HCT116 (cell line): ENCODE measurements at regions not wholly inside any gene's neighbourhood (a gene's known extent, or its start where the extent isn't known, plus 50 kb on each side); places are given as distances from the start of the nearest gene placed in this dataset.

Experiments
- ATAC-seq: fragments of 200-7000 bp; cut with Tn5 transposase; 2 replicates; pipeline ENCODE4 v1.9.1; 2020; ENCODE audit warnings: mild to moderate bottlenecking, moderate library complexity
- BruUV-seq: library from RNA; stranded (reverse); fragments of 400-500 nt; replicated peaks from 2 replicates; lab custom pipeline; 2021; lab: Mats Ljungman, UMichigan
- CTCF ChIA-PET: fragments of 300-600 bp; sonication (Branson Sonifier 250); formaldehyde crosslinking; loops from one replicate; lab custom pipeline; 2021; ENCODE audit warnings: antibody characterized with exemption; lab: Charles Lee
- POLR2A ChIA-PET: fragments of 300-600, 350-600 bp; sonication (Branson Sonifier 250); formaldehyde crosslinking; loops from one replicate; lab custom pipeline; 2021; ENCODE audit warnings: antibody characterized with exemption; lab: Charles Lee
- RAD21 ChIA-PET, 2 experiments: fragments of 300-600 bp; sonication (Branson Sonifier 250); formaldehyde crosslinking; loops; one replicate each; lab custom pipeline; 2023; ENCODE audit warnings: low total read pairs in 2 of 2; ENCODE audit not compliant: uncharacterized antibody in 2 of 2, unreplicated experiment in 2 of 2, low non-redundant PET in 1 of 2; lab: Charles Lee
- DNase-seq: peaks from one replicate; pipeline ENCODE4 v3.0.0-alpha.2; 2010; ENCODE audit warnings: low read depth, low spot score
- H2AFZ ChIP-seq: fragments of 200-600 bp; shearing (Covaris generic), sonication (generic); 2 replicates; pipeline ENCODE4 v1.6.1; 2017; ENCODE audit warnings: low read depth, mixed run types, mixed read lengths, antibody characterized with exemption, low read length; ENCODE audit not compliant: poor library complexity, severe bottlenecking
- H3K27ac ChIP-seq: 2 replicates; pipeline ENCODE4 v1.5.1; 2012; ENCODE audit warnings: low read depth, low read length
- H3K27me3 ChIP-seq: fragments of 200-600 bp; sonication (generic); 2 replicates; pipeline ENCODE4 v1.6.1; 2016; ENCODE audit warnings: mixed run types, low read length, mixed read lengths; ENCODE audit not compliant: insufficient read depth
- H3K36me3 ChIP-seq, 2 experiments: fragments of 200-500 bp in 1 of 2; fragments of 200-600 bp in 1 of 2; sonication (Bioruptor generic) in 1 of 2; sonication (generic) in 1 of 2; 2 replicates each; pipeline versions ENCODE4 v1.5.1 to v1.6.1; 2014 to 2016; ENCODE audit warnings: low read length in 2 of 2, inconsistent platforms in 1 of 2, mixed read lengths in 1 of 2, mixed run types in 1 of 2; ENCODE audit not compliant: insufficient read depth in 2 of 2, control insufficient read depth in 1 of 2
- H3K4me1 ChIP-seq, 2 experiments: fragments of 200-600 bp in 1 of 2; sonication (generic) in 1 of 2; 2 replicates each; pipeline versions ENCODE4 v1.5.1 to v1.6.1; 2012 to 2017; ENCODE audit warnings: low read length in 2 of 2, inconsistent platforms in 1 of 2, mild to moderate bottlenecking in 1 of 2, mixed read lengths in 1 of 2, mixed run types in 1 of 2, moderate library complexity in 1 of 2; ENCODE audit not compliant: insufficient read depth in 2 of 2, control insufficient read depth in 1 of 2
- H3K4me2 ChIP-seq: fragments of 200-600 bp; sonication (generic); 2 replicates; pipeline ENCODE4 v1.6.1; 2017; ENCODE audit warnings: mixed run types, low read length, mixed read lengths
- H3K4me3 ChIP-seq, 2 experiments: fragments of 200-600 bp in 1 of 2; sonication (generic) in 1 of 2; replicated peaks in 1 of 2; 2 replicates each; pipeline ENCODE4 v1.5.1; 2011 to 2016; ENCODE audit warnings: low read length in 2 of 2, control low read depth in 1 of 2, low read depth in 1 of 2, mild to moderate bottlenecking in 1 of 2, mixed read lengths in 1 of 2, mixed run types in 1 of 2
- H3K79me2 ChIP-seq: fragments of 200-600 bp; sonication (generic); 2 replicates; pipeline ENCODE4 v1.6.1; 2017; ENCODE audit warnings: mild to moderate bottlenecking, mixed run types, low read length, moderate library complexity, mixed read lengths; ENCODE audit not compliant: insufficient read depth
- H3K9ac ChIP-seq: fragments of 200-600 bp; sonication (generic); 2 replicates; pipeline ENCODE4 v1.6.1; 2016; ENCODE audit warnings: low read length, mixed read lengths
- H3K9me2 ChIP-seq: fragments of 200-600 bp; sonication (generic), shearing (Covaris generic); 2 replicates; pipeline ENCODE4 v1.6.1; 2017; ENCODE audit warnings: mixed run types, mild to moderate bottlenecking, moderate library complexity; ENCODE audit not compliant: insufficient read depth
- H3K9me3 ChIP-seq, 2 experiments: fragments of 200-500 bp in 1 of 2; fragments of 200-600 bp in 1 of 2; sonication (Bioruptor generic) in 1 of 2; sonication (generic) in 1 of 2; 2 replicates each; pipeline ENCODE4 v1.6.1; 2014 to 2017; ENCODE audit warnings: low read length in 2 of 2, mixed read lengths in 2 of 2, inconsistent platforms in 1 of 2, low read depth in 1 of 2, mild to moderate bottlenecking in 1 of 2, mixed run types in 1 of 2, moderate library complexity in 1 of 2; ENCODE audit not compliant: control insufficient read depth in 1 of 2, insufficient read depth in 1 of 2
- H4K20me1 ChIP-seq: fragments of 200-600 bp; sonication (generic), shearing (Covaris generic); 2 replicates; pipeline ENCODE4 v1.6.1; 2017; ENCODE audit warnings: mixed run types, mild to moderate bottlenecking, moderate library complexity; ENCODE audit not compliant: insufficient read depth
- CBX3 ChIP-seq: IDR thresholded peaks from 2 replicates; pipeline ENCODE4 v1.6.1; 2012; ENCODE audit warnings: low read depth
- CTCF ChIP-seq, 3 experiments: fragments of 200-600 bp in 1 of 3; sonication (generic) in 1 of 3; IDR thresholded peaks in 2 of 3; conservative IDR thresholded peaks in 1 of 3; 2 replicates each; pipeline ENCODE4 v1.5.1; 2012 to 2017; ENCODE audit warnings: low read depth in 2 of 3, low read length in 2 of 3, antibody characterized with exemption in 1 of 3, borderline replicate concordance in 1 of 3, control low read depth in 1 of 3, mild to moderate bottlenecking in 1 of 3, mixed read lengths in 1 of 3, mixed run types in 1 of 3, moderate library complexity in 1 of 3; ENCODE audit not compliant: insufficient read depth in 1 of 3
- ELF1 ChIP-seq: IDR thresholded peaks from 2 replicates; pipeline ENCODE4 v1.6.1; 2012; ENCODE audit warnings: low read depth, borderline replicate concordance
- EZH2 ChIP-seq: fragments of 200-600 bp; sonication (generic); IDR thresholded peaks from 2 replicates; pipeline ENCODE4 v1.6.1; 2017; ENCODE audit warnings: antibody characterized with exemption, mixed run types
- EZH2phosphoT487 ChIP-seq: fragments of 200-600 bp; IDR thresholded peaks from 2 replicates; pipeline ENCODE4 v1.6.1; 2018; ENCODE audit warnings: antibody characterized with exemption, borderline replicate concordance
- JUND ChIP-seq: IDR thresholded peaks from 2 replicates; pipeline ENCODE4 v1.6.1; 2012
- MAX ChIP-seq: IDR thresholded peaks from 2 replicates; pipeline ENCODE4 v1.6.1; 2012
- POLR2AphosphoS5 ChIP-seq: IDR thresholded peaks from 2 replicates; pipeline ENCODE4 v1.6.1; 2011; ENCODE audit warnings: mild to moderate bottlenecking, low read depth, low read length, moderate library complexity
- REST ChIP-seq: IDR thresholded peaks from 2 replicates; pipeline ENCODE4 v1.6.1; 2012; ENCODE audit warnings: low read depth
- SIN3A ChIP-seq: IDR thresholded peaks from 2 replicates; pipeline ENCODE4 v1.6.1; 2012; ENCODE audit warnings: low read depth
- SP1 ChIP-seq: IDR thresholded peaks from 2 replicates; pipeline ENCODE4 v1.6.1; 2012; ENCODE audit warnings: low read depth
- TCF7L2 ChIP-seq: IDR thresholded peaks from 2 replicates; pipeline ENCODE4 v1.7.0; 2011; ENCODE audit warnings: borderline replicate concordance, inconsistent platforms; ENCODE audit not compliant: insufficient read depth, insufficient read length; ENCODE audit errors: extremely low read depth
- YY1 ChIP-seq: IDR thresholded peaks from 2 replicates; pipeline ENCODE4 v1.6.1; 2011; ENCODE audit warnings: low read length, low read depth, moderate library complexity, mild to moderate bottlenecking; ENCODE audit not compliant: insufficient replicate concordance; ENCODE audit errors: extremely low read depth
- ZFX ChIP-seq: fragments of 450-650 bp; IDR thresholded peaks from 2 replicates; pipeline ENCODE4 v1.6.1; 2017
- ZNF274 ChIP-seq: fragments of 200-500 bp; sonication (Bioruptor generic); IDR thresholded peaks from 2 replicates; pipeline ENCODE4 v1.6.1; 2014; ENCODE audit warnings: mild to moderate bottlenecking, low read depth, low read length, inconsistent platforms
- intact Hi-C: fragments of 100-400 bp; cut with micrococcal nuclease; formaldehyde crosslinking; loops from 2 replicates; pipeline ENCODE4 v1.10.0; 2022

- Histone ChIP-seq H3K4me3 (no peak overlapping the region), H3K27me3 (no peaks in the 10 kb centered on the region), H3K4me2 (no peak overlapping the region), H3K36me3 (no peaks in the 10 kb centered on the region), H2AFZ (no peak overlapping the region), H4K20me1 (no peaks in the 10 kb centered on the region), H3K4me1 (no peaks in the 10 kb centered on the region), H3K9me3 (peaks cover 4 to 23% of the 10 kb centered on the region in 2 experiments; a peak in 2 of 4 replicates), H3K79me2 (no peaks in the 10 kb centered on the region), H3K27ac (no peak overlapping the region), H3K9ac (no peak overlapping the region), H3K9me2 (no peaks in the 10 kb centered on the region)
- BruUV-seq: no TSS peak
- ChIA-PET CTCF (no interaction called here), RAD21 (no interaction called here), POLR2A (no interaction called here)
- ATAC-seq (no peak), DNase-seq (no peak)
- intact Hi-C loops: no loop called here
- no peak for TF ChIP-seq POLR2AphosphoS5
- no peak for TF ChIP-seq SP1
- no peak for TF ChIP-seq EZH2
- TF ChIP-seq TCF7L2: no peak
- no peak for TF ChIP-seq ZFX
- TF ChIP-seq ZNF274: no peak
- TF ChIP-seq CTCF (IDR thresholded peaks at IDR 0.05 in 2 of 3, conservative IDR thresholded peaks at IDR 0.05 in 1 of 3; ENCODE audit: borderline replicate concordance in 1 of 3, insufficient read depth in 1 of 3, low read depth in 2 of 3, low read length in 2 of 3): no peak
- TF ChIP-seq YY1: no peak
- TF ChIP-seq CBX3: no peak
- no peak for TF ChIP-seq ELF1
- TF ChIP-seq MAX: no peak
- no peak for TF ChIP-seq SIN3A
- TF ChIP-seq REST: no peak
- TF ChIP-seq EZH2phosphoT487: no peak
- no peak for TF ChIP-seq JUND
Observed at GRCh38 chr4:65983061-65983460, 312.8 kb upstream of the EPHA5 start.
